A673 (cell line): ENCODE measurements at regions not wholly inside any gene's neighbourhood (a gene's known extent, or its start where the extent isn't known, plus 50 kb on each side); places are given as distances from the start of the nearest gene placed in this dataset.

Experiments used
- EZH2 ChIP-seq: fragments of 200-600 bp; sonication (generic); IDR thresholded peaks from 2 replicates; pipeline ENCODE4 v1.6.1; 2017; ENCODE audit warnings: borderline replicate concordance, low read depth, mild to moderate bottlenecking, mixed read lengths, antibody characterized with exemption, low read length; ENCODE audit not compliant: poor library complexity, severe bottlenecking
- TF ChIP-seq, protein P1 (sequence below): fragments of 300-800, 200-600 bp; sonication (generic); conservative IDR thresholded peaks from 2 replicates; pipeline ENCODE4 v1.5.1; 2017; ENCODE audit warnings: low read depth, mild to moderate bottlenecking, antibody characterized with exemption, low read length, moderate library complexity, mixed read lengths

DNA sequence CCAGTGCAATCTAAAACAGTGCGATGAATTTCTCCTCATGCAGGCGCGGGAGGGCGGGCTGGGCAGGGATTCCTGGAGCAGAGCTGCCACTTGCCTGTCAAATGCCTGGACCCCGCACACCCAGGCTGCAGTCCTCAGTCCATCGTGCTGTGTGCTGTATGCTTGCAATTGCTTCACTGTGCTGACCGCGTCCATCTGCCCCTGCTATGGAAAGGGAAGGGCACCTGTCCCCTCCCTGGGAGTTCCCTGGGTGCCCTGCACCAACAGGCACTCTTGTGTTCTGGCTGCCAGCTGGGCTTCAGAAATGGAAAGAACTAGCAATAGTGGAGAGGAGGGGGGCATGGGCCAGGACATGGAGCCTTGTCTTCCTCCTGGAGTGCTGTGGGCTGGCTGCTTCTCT lies 185.4 kb upstream of the B3GAT1 start:
- TF ChIP-seq, protein P1, sequence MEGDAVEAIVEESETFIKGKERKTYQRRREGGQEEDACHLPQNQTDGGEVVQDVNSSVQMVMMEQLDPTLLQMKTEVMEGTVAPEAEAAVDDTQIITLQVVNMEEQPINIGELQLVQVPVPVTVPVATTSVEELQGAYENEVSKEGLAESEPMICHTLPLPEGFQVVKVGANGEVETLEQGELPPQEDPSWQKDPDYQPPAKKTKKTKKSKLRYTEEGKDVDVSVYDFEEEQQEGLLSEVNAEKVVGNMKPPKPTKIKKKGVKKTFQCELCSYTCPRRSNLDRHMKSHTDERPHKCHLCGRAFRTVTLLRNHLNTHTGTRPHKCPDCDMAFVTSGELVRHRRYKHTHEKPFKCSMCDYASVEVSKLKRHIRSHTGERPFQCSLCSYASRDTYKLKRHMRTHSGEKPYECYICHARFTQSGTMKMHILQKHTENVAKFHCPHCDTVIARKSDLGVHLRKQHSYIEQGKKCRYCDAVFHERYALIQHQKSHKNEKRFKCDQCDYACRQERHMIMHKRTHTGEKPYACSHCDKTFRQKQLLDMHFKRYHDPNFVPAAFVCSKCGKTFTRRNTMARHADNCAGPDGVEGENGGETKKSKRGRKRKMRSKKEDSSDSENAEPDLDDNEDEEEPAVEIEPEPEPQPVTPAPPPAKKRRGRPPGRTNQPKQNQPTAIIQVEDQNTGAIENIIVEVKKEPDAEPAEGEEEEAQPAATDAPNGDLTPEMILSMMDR: no peak
- TF ChIP-seq EZH2: no peak
